ENCODE measurements at regions not wholly inside any gene's neighbourhood (a gene's known extent, or its start where the extent isn't known, plus 50 kb on each side); places are given as distances from the start of the nearest gene placed in this dataset.

DNA sequence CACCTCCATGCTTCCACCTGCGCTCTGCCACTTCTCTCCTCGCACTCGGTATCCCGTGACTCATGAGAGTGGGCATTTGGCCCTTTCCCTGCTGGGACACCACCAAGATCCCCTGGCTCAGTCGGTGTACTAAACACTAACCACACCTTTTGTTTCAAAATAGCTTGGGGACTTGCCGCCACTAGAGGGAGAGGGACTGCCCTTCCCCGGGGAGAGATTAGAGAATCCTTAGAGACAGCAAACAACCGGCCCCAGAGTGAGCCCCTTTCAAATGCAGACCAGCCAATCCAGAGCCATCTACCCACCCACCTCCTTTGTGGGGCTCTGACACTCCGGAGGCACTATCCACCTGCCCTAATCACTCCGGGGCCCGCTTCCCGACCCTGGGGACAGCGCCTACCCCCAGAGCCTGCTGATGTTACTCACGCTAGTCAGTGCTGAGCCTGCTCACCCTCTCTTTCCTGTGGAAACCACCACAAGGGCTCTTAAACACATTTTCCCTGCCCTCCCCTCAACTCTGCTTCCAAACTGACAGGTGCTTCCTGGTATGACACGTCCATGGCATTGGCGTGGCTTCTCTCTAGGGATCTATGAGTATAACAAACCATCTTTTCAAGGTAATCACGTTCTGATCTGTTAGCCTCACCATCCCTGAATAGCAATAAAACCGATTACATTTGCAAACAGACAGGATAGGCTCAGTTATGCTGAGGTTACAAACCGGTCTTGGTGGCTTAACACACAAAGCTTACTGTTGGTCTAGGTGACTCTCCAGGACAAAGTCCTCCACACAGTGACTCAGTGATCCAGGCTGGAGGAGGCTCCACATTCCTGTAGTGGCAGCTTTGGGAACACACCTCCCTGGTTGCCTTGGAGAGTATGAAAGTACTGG, 180.1 kb upstream of the MVB12B start (continued):
- no peak for TF ChIP-seq E2F6 (IDR thresholded peaks at IDR 0.05)
- peak; percentile 60 to 79 (median 69) for TF ChIP-seq CTCF (IDR thresholded peaks at IDR 0.05; ENCODE audit: control extremely low read depth in 1 of 3, insufficient read depth in 1 of 3, low read depth in 1 of 3, low read length in 3 of 3)
